ENCODE measurements at regions not wholly inside any gene's neighbourhood (a gene's known extent, or its start where the extent isn't known, plus 50 kb on each side); places are given as distances from the start of the nearest gene placed in this dataset.

DNA sequence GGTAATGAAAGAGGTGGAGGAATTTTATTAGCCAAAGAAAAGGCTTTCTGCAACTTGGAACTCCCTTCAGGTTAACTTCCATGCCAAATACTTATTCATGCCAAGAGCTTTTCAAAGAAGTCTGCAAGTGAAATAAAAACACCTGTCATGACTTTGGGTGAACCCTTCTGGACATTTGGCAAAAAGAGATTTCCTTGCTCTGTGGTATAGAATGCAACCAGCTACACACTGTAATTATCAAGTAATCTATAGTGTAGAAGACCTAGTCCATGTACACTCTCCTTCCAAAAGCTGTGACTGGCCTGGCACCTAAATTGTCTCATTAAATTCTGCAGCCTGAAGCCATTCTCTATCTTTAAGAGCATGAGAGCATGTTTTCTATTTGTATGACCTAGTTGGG is 232.3 kb downstream of the COL12A1 start:
- DNase-seq (ENCODE audit: low read depth), result no peak
- no peak overlapping the region for H3K4me3 ChIP-seq (ENCODE audit: low read depth, low read length)
- TF ChIP-seq, protein P1, sequence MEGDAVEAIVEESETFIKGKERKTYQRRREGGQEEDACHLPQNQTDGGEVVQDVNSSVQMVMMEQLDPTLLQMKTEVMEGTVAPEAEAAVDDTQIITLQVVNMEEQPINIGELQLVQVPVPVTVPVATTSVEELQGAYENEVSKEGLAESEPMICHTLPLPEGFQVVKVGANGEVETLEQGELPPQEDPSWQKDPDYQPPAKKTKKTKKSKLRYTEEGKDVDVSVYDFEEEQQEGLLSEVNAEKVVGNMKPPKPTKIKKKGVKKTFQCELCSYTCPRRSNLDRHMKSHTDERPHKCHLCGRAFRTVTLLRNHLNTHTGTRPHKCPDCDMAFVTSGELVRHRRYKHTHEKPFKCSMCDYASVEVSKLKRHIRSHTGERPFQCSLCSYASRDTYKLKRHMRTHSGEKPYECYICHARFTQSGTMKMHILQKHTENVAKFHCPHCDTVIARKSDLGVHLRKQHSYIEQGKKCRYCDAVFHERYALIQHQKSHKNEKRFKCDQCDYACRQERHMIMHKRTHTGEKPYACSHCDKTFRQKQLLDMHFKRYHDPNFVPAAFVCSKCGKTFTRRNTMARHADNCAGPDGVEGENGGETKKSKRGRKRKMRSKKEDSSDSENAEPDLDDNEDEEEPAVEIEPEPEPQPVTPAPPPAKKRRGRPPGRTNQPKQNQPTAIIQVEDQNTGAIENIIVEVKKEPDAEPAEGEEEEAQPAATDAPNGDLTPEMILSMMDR (conservative IDR thresholded peaks at IDR 0.05; ENCODE audit: low read depth, low read length), result no peak

DNA sequence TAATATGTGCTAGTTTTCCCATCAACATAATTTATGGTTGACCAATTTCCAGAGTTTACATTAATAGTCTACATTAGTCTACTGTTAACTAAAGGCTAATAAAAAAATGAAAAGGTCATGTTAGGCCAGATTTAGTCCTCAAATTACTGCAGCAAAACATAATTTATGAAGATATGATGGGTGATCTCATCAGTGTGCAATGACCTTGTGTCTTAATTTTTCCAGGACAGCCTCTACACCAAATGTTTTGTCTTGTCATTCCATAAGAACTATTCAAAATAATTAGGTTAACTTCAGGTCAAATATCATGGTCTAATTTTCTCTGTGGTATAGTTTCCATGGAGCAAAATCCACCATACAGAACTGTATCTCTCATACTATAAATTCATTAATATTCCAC is 234.2 kb downstream of the COL12A1 start:
- peak; percentile 25 for DNase-seq (ENCODE audit: low read depth)
- TF ChIP-seq, protein P1 (conservative IDR thresholded peaks at IDR 0.05; ENCODE audit: low read depth, low read length), result no peak
- H3K4me3 ChIP-seq (ENCODE audit: low read depth, low read length), result no peak overlapping the region

DNA sequence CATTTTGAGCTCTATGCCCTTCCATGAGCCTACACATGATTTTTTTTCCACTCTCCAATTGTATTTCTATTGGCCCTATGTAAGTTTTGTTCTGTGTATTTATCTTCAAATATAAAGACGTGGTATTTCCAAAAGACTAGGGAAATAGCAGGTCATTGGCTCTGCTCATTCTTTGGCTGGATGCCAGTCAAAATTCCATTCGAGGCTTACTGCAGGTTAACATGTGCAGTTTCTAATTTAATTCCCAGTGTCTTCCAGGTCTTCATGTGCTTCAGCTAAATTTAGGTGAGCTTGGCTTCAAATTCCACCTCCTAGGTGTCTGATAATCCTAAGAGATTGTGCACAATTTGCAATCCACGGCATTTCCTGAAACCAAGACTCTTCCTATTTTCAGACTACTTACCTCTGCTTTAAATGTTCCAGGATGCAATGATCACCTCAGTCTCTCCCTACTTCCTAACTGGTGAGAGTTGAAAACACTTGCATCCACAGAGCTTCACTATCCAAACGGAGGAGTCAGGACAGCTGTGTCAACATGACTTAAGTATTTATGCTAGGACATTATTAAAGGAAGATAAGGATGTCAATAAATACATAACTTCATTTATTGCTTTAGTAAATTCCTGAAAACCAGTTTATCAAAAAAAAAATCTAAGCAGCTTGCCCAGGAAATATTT is 236.1 kb downstream of the COL12A1 start:
- no peak overlapping the region for H3K4me3 ChIP-seq (ENCODE audit: low read depth, low read length)
- TF ChIP-seq, protein P1 (conservative IDR thresholded peaks at IDR 0.05; ENCODE audit: low read depth, low read length), result no peak
- peak; percentile 30 for DNase-seq (ENCODE audit: low read depth)

DNA sequence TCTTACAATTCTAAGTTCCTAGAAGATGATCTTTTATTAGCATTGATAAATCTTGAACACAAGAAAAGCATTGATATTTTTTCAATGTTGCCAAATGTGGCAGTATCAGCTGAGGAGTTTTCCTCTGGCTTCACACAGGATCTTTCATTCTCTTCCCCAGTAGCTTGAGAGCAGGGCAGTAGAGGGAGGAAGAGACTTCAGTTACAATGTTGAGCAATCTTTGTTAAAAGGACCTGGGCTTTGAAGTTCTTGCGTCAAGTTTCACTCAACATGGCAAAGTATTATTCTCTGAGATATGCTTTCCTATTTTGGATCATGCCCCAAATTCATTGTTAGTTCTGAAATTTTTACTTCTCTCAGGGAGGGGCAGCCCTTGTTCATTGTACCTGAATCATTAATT is 238.0 kb downstream of the COL12A1 start:
- TF ChIP-seq, protein P1 (conservative IDR thresholded peaks at IDR 0.05; ENCODE audit: low read depth, low read length), result no peak
- H3K4me3 ChIP-seq (ENCODE audit: low read depth, low read length), result no peak overlapping the region
- peak; percentile 32 for DNase-seq (ENCODE audit: low read depth)

DNA sequence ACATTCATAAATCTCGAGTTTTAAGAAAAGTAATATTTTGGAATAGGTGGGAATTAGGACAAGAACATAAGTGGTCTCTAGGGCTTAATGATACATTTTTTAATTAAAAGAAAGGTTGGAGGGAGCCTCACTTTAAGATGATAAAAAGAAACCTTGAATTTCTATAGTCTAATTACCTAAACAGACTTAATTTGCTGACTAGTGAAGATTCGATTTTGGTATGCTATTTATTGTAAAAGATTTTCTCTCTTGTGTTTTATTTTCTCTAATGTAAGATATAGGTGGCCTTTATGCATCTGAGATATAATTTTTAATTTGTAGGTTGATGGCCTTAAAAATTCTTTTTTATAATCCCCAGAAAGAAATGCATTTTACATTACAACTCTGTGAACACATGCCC is 239.1 kb downstream of the COL12A1 start:
- no peak for DNase-seq (ENCODE audit: low read depth)
- TF ChIP-seq, protein P1 (conservative IDR thresholded peaks at IDR 0.05; ENCODE audit: low read depth, low read length), result no peak
- H3K4me3 ChIP-seq (ENCODE audit: low read depth, low read length), result no peak overlapping the region

DNA sequence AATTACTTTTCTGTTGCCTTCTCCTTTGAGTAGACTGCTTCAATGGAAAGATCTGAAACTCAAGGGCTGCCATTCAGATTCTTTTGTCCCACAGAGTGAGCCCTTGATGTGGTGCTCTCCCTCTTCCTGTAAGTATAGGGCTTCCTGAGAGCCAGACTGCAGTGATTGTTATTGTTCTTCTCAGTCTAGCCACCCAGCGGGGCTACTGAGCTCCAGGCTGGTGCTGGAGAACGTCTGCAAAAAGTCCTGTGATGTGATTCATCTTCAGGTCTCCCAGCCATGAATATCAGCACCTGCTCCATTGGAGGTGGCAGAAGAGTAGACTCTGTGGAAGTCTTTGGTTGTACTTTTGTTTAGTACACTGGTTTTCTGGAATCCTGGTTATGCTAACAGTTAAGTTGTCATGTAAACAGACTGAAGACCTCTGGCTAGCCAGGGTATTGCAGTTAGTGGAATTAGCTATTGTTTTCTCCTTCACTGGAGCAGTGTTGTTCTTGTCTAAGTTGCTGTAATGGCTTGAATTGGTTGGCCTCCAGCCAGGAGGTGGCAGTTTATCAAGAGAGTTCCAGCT is 240.9 kb downstream of the COL12A1 start:
- DNase-seq (ENCODE audit: low read depth), result no peak
- TF ChIP-seq, protein P1 (conservative IDR thresholded peaks at IDR 0.05; ENCODE audit: low read depth, low read length), result no peak
- H3K4me3 ChIP-seq (ENCODE audit: low read depth, low read length), result no peak overlapping the region
